HG03108 (cell line): ENCODE measurements at regions not wholly inside any gene's neighbourhood (a gene's known extent, or its start where the extent isn't known, plus 50 kb on each side); places are given as distances from the start of the nearest gene placed in this dataset.

Experiments used
- ATAC-seq: cut with Tn5 transposase; IDR thresholded peaks from one replicate; pipeline ENCODE4 v1.9.1; 2021; ENCODE audit warnings: moderate library complexity; ENCODE audit not compliant: unreplicated experiment

DNA sequence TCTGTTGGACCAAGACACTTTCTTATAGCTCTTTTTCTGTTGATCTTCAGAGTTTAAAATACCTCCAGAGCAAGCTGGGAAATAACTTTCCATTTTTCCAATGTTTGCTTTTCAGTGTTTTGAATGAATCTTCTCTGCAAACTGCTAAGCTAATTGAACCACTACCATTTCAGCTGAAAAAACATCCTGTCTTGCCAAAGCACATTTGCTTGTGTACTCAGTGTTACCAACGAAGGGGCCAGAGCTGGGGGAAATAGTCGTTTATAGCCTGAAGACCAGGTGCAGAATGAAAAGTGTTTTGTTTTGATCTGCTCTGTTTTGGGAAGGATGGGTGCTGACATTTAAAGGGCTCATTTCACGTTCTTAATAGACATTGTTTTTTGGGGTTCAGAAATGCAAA lies 88.4 kb upstream of the CLNK start:
- ATAC-seq = no peak

DNA sequence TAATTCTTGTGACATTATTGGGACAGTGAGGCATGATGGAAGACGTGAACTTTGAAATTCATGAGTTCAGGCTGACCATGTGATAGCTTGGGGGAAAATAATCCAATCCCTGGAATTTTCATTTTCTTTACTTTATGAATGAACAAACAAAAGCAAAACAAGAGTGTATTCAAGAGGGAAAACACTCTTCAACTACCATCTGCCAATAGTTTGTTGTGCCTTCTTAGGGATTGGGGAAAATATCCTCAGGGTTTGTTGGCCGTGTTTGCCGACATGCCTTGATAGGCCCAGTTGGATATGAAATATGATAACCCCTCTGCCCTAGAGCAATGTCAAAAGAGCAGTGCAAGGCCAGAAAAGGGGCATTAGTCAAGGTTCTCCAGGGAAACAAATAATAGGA lies 80.8 kb upstream of the CLNK start:
- ATAC-seq = no peak

DNA sequence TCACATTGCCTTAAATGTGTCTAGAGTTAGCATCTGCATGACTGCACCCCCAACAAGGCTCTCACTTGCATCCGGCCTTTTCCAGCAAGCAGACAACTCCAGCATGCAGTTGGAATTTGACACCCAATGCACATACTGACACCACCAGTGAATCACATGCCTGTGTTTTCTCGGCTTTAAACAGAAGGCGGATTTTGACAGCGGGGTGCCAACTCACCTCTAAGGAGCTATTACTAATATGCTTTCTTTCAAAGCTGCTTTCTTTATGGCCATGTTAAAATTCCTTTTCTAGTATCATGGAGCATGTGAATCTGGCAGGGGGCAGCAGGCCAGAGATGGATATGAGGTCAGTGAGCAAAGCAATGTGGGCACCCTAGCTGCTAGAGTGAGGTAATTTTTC lies 78.0 kb upstream of the CLNK start:
- ATAC-seq = no peak

DNA sequence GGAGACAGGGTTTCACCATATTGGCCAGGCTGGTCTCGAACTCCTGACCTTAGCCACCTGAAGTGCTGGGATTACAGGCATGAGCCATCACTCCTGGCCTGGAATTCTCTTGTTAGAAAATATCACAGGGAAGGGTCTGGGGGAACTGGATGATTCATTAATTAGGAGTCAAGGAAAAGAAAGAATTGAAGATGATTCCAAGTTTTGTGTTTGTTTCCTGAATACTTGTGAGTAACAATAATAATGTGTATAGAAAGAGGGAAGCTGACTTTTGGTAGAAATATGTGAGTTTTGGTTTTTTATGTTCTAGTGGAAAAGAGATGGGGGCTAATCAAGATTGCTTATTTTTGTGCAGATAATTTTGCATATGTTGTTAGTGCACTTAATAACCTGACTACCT lies 77.3 kb upstream of the CLNK start:
- no peak for ATAC-seq

DNA sequence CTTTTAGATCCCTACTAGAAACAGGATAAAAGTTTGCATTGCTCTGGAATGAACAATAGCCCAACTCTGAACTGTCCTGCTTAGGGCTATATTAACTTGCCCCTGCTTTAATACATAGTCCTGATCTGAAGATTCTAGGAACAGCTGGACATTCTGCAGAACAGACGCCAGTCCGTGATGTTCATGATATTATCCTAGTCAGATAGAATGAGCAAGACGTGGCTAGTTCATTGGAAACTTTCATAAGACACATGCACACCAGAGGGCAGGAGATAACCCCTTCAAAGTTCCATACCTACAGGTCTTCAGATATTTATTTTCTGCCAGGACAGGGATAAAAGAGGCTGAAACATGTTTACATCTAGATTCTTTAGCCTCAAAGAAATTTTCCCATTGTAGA lies 75.5 kb upstream of the CLNK start:
- no peak for ATAC-seq

DNA sequence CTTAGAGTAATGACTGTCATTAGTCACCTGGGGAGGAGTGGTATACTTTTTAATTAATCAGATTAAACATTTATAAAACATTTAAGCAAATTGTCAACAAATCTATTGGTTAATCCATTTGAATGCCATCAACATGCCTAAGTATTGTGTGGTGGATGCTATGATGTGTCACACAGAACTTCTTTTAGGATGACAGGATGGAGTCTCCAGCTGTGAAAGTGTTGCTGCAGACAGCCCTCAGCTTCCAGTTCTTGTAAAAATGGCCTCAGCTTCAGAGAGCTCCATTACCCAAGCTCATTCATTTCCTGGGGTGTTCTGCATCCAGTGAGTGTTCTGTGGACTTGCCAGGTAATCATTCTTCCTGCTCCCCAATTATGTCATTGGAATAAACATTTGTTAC lies 74.3 kb upstream of the CLNK start:
- ATAC-seq = no peak

DNA sequence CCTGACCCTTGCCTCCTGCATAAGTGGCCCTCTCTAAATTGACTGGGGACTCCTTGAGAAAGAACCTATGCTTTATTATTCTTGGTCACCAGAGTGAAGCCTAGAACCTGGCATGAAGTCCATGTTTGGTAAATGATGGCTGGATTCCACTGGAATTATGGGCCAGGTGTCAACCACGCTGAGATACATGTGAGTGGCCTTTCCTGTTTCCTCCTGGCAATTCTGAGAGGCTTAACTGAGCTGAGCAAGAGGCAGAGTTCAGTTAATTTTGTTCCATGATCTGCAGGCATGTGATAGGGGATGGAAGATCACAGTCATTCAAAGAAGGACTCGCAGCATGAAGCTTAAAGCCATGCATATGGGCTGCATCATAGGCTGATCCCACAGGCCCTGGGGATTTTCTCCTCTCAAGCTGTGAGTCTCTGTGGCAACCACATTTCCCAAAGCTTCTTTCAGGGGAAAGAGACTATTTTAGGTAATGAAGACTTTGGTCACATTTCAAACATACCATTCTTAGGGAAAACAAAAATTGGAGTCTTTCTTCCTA lies 69.4 kb upstream of the CLNK start:
- no peak for ATAC-seq

DNA sequence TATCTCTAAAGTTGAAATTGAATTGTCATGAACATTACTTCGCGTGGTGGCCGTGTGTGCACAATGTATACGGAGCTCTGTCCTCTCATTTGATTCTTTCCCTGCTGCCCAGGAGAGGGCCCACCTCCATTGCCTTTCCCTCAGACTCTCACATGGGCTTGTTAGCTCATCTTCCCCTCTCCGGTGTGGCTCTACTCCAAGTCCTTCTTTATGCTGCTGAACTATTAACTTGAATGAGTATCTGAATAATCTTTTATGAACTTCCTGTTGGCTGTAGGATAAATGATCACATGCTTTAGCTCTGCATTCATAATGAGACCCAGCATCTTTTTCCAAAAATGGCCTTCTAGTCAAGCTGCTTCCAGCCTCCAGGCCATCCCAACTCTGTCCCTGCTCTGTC lies 68.8 kb upstream of the CLNK start:
- ATAC-seq = no peak

DNA sequence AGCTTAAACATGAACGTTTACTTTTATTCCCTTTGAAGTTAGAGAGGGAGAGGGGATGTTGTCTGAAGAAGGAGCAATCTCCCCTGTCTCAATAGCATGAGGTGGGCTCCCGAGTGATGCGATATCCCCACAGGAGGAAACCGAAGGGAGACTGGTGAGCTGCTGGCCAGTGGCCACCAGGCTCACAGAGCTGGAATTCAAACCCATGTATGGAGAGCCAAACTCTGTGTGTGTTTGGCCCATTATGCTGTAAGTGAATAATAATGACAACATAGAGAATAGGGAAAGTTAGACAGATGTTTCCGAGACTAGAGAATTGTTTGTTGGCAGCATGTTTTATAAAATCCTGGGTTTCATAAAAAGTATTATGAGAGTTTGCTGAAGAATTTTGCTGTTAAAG lies 66.1 kb upstream of the CLNK start:
- no peak for ATAC-seq

DNA sequence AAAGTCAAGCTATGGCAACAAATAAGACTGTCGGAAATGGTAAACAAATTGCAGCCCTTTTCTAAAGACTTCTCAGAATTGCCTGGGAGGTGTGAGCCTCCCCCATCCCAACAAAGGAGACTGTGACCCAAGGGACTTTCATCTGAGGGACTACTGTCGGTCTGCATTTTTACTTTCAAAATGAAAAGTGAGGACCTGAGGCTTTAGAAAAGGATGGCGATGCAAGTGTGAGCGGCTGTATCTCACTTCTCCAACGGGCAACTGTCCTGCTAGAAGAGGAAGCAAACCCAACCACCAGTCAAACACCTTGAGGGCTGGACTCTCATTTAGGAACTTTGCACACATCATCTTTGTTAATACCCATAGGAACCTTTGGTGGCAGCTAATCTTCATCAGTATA lies 62.6 kb upstream of the CLNK start:
- peak; percentile 37 for ATAC-seq

DNA sequence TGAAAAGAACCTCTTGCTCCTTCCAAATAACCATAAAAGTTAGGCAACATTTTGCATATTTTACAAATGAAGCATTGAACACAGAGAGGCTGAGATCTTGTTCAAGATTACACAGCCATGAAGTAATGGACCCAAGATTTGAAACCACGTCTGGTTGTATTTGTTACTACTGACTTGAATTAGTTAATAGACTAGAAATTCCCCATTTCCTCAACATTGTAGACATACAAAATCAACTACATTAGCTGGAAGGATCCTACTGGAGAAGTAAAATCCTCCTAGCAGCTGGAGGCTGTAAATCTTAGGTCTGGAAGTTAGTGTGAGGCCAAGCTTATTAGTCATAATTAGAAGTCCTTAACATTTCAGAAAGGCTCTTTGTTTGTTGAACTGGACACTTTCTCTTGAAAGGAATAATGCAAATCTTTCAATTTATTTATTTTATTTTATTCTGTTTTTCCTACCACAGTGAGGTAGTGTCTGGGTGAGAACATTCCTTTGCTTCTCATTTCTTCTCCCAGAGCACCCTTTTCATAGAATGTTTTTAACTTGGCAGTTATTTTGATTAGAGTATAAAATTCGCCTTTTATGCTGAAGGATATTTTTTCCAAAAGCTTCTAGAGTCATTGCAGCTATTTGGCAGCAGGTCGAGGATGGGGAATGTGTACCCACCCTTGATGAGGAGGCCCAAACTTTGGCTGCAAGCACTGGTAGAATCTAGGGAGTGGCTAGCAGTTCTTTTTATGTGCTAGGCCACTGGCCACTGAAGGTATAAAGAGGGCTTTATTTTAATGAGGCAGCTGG lies 62.0 kb upstream of the CLNK start:
- ATAC-seq = no peak

DNA sequence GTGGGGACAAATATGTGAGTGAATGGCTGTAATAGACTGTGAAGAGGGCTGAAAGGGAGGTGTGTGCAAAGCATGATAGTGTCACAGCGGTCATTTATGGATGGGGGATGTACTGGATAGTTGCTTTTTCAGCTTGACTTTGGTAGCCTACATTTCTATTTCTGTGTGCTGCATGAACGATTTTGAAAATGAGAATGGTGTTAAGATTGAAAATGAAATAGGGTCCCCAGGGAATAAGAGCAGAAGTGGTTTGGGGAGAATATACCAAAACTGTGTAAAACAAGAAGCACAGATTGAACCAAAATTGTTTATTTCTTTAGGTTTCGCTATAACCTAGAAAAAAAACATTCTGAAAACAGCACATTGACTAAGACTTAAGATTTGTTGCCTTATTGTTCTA lies 58.8 kb upstream of the CLNK start:
- peak; percentile 68 for ATAC-seq

DNA sequence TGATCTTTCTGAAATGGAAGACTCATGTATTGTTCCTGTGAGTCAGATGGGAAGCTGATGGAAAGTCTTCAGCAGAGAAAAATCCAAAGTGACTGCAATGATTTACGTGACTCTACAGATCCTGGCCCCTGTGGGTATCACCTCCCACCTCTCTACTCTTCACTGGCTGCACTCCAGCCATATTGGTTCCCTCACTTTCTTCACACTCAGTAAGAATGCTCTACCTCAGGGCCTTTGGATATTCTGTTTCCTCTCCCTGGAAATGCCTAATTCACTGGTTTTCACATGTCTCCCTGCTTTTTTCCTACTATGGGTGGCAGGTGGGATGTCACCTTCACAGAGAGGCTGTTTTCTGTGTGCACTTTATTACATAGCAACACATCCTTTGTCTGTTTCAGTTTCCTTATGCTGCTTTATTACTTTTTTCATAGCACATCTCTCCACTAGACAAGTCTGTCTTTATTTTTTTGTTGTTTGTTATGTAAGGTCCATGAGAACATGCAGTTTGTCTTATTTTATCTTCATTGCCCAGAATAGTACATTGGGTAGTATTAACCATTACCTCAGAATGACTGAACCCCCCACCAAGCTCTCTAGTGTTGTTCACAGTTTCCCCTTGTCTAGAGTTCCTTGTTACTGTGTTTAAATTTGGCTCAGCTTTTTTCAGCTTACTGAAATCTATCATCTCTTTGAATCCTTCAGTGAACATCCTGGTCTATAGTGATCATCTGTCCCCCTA lies 57.6 kb upstream of the CLNK start:
- peak; percentile 40 for ATAC-seq

DNA sequence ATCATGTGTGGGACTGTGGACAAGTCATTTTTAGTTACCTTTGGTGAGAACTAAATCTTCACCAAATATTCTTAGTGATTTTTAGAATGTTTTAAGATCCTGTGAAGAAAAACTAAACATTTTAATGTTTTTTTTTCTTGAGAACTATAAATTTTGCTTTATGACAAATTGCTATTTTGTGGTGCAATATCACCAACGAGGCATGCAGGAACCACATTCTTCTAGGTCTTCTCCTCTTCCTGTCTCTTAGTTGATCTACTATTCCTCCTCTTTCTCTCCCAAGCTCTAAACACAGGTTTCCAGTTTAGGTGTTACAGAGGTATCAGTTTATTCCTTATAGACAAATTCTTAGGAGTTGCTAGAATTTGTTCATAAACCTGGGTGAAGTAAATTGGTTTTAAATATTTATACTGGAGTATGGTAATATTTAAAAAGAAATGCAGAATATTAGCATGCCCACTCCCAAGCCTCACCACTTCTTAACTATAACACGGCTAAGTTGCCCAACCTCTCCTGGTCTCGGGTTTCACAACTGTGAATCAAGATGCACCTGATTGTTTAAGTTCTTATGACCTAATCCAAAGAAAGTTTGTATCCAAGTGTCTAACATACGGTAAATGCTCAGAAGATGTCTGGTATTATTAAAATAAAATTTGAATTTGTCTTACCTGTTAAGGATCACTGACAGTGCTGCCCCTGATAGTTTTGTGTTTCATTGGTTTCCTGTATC lies 56.5 kb upstream of the CLNK start:
- ATAC-seq = no peak

DNA sequence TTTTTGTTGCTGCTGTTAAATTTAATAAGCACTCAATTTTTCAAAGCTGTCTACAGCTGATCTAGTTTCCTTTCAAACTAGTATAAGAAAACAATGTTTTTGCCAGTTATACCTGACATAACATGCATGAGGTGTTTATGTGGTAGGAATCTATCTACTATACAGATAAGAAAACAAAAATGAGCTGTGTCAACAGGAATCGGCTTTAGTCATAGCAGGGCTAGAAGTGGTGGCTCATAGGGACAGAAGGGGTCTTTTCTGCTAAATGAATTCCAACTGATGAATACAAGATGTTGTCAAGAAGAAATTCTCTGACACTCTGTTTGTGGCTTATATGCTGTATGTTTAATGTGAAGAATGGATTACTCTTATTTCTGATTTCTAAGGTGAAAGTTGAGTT lies 55.7 kb upstream of the CLNK start:
- ATAC-seq = no peak

DNA sequence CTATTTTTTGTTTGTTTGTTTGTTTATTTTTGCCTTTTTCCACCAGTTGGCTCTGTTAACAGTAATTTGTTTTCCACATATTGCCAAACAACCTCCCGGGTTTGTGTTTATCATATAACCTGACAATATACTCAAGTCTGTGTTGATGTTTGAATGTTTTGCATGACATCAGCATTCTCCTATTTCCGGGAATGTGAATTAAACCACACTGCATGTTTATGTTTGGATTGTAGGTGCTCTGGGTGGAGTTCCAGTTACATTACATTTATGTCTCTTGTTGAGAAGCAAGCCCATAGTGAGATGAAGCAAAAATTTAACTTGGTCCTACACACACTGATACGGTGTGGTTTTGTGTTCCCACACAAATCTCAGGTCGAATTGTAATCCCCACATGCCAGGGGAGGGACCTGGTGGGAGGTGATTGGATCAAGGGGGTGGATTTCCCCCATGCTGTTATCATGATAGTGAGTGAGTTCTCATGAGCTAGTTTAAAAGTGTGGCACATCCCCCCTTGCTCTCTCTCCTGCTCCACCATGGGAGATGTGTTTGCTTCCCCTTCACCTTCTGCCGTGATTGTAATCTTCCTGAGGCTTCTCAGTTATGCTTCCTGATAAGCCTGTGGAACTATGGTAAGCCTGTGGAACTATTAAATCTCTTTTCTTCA lies 54.4 kb upstream of the CLNK start:
- ATAC-seq = no peak

DNA sequence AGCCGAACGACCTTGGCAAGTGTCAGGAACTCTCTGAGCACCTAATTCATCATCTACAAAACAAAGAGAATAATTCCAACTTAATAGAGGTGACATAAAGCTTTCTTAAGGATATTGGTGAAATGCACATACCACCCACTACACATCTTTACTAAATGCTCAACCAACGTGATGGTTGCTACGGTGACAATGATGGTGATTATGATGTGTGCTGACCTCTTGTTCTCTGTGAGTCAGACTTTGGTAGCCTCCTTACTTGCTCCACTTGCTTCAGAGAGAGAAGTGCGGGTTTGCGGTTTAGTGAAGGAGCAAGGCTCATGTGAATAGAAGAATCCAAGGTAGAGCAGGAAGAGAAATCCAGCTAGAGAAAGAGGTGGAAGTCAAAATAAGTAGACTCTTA lies 52.8 kb upstream of the CLNK start:
- no peak for ATAC-seq

DNA sequence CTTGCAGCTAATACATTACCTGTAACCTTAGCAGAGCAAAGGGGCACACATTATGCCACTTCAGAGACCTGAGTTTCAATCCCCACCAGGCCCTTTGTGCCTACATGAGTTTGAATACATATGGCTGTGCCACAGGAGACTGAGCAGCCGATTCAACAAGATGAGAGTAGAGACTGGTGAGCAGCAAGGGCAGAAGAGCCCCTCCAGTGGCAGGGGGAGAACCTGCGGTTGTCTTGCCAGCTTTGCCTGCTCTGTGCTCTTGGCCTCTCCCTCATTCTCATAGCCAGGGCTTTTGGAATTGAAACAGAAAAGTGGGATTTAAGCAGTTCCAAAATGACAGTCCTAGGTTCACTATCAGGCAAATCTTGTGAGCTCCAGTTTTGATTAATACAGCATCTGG lies 52.3 kb upstream of the CLNK start:
- ATAC-seq = no peak

DNA sequence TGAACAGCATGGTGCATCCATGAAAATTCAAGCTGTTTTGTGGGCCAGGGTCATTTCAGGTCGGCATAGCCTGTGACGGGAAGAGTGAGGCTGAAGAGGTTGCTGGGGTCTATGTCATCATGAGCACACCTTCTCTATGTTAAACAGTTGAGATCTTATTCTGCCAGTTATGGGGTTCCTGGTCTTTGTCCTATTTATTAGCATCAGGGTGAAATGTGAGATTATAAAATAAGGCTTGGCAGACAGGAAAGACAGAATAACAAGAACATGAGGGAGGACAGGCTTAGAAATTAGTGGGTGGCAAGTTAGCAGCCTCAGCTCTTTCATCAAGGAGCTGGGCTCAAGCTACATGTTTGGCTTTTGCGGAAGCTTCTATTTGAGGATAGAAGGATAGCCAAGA lies 51.7 kb upstream of the CLNK start:
- no peak for ATAC-seq

DNA sequence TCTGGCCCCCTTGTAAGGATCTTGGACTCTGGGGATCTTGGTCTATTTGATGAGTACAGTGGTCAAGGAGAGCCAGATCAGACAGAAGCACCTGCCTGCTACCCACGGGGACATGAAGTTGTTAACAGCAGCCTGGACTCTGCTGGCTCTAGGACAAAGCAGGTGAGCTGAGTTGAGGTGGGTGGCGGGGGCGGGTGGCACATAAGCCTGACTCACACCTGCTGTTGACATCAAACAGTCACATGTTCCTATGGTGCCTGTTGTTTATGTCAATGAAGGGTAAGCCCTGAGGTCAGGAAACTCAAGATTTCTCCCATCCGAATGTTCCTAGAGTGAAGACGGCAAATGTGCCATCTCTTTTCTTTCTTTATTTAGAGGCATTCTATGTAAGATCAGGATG lies 50.1 kb upstream of the CLNK start:
- ATAC-seq = no peak
